ENCODE measurements at regions not wholly inside any gene's neighbourhood (a gene's known extent, or its start where the extent isn't known, plus 50 kb on each side); places are given as distances from the start of the nearest gene placed in this dataset.
"Not testable (repeated sequence)": the region's sequence is repeated elsewhere in the genome, so short reads cannot be mapped to it uniquely, and the experiment has no call there.

DNA sequence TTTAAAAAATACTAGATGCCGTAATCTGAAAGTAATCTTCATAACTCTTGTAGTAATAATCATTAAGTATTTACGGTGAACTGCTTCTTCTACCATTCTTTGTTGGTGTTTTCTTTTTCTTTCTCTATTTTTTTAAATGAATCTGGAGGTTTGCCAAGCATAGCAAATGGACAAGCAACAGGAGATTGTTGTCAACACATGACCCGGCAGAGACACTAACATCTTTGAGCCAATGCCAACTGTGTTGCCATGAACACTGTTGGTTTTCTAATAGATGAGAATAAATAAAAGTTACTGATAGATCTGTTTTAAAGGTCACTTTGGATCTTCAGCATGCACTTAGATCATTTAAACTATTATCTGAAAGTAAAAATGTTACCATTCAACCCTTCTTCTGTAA lies 523.6 kb upstream of the EYS start:
- Mint-ChIP-seq H3K4me3 (no peak overlapping the region), H3K4me1 (no peaks in the 10 kb centered on the region), H3K36me3 (no peaks in the 10 kb centered on the region), H3K9me3 (peaks cover 2 to 4% (median 4%) of the 10 kb centered on the region in 3 donors), H3K27ac (no peak overlapping the region), H3K27me3 (no peaks in the 10 kb centered on the region)

GRCh38 chr6:66226109-66226508 lies 519.1 kb upstream of the EYS start:
- no peak overlapping the region for H3K27ac Mint-ChIP-seq
- H3K9me3 Mint-ChIP-seq: peaks cover 0 to 2% (median 1%) of the 10 kb centered on the region in 3 donors
- no peaks in the 10 kb centered on the region for H3K27me3 Mint-ChIP-seq
- no peak overlapping the region for H3K4me3 Mint-ChIP-seq
- no peaks in the 10 kb centered on the region for H3K36me3 Mint-ChIP-seq
- no peaks in the 10 kb centered on the region for H3K4me1 Mint-ChIP-seq

GRCh38 chr6:66210964-66211363 lies 503.9 kb upstream of the EYS start:
- Mint-ChIP-seq H3K27me3 (no peaks in the 10 kb centered on the region), H3K4me3 (no peak overlapping the region), H3K4me1 (no peaks in the 10 kb centered on the region), H3K36me3 (no peaks in the 10 kb centered on the region), H3K9me3 (peaks cover 0 to 3% (median 0%) of the 10 kb centered on the region in 3 donors), H3K27ac (no peak overlapping the region)

DNA sequence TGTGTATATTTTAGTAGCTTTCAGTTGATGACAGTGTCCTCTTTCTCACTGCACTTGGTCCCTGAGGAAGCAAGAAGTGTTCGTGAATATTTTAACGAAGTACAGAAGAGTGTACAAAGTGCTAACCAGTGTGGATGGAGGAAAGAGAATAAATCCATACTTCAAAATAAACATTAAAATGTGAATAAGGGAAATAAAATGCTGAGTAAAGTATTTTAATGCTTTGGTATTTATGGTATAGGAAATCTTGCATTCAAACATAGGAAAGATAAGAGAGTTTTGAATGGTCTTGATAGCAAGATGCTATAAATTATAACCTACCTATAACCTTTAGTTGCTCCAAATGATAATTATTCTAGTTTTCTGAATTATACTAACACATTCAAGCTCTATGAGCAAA lies 493.4 kb upstream of the EYS start:
- Mint-ChIP-seq H3K36me3 (no peaks in the 10 kb centered on the region), H3K9me3 (peaks cover 0 to 2% (median 0%) of the 10 kb centered on the region in 3 donors), H3K27ac (no peak overlapping the region), H3K4me3 (no peak overlapping the region), H3K27me3 (no peaks in the 10 kb centered on the region), H3K4me1 (no peaks in the 10 kb centered on the region)

DNA sequence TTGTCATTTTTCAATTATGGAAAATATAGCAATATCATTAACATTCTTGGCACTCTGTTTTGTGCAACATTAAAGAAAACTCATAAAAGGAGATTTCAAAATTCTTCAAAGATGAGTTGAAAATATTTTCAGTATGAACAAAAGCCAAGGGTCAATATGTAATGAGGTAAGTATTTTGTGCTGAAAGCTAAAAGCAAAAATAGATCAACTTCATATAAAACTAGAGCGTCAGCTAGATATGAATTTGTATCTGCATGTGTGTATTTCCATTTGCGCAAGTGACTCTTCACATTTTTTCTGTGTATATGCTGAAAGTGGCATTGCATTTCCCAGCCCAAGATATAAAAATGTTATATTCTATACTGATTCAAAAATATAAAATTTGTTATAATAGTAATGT lies 492.1 kb upstream of the EYS start:
- no peak overlapping the region for H3K27ac Mint-ChIP-seq
- no peaks in the 10 kb centered on the region for H3K4me1 Mint-ChIP-seq
- peaks cover 0 to 2% (median 0%) of the 10 kb centered on the region in 3 donors for H3K9me3 Mint-ChIP-seq
- no peak overlapping the region for H3K4me3 Mint-ChIP-seq
- no peaks in the 10 kb centered on the region for H3K36me3 Mint-ChIP-seq
- H3K27me3 Mint-ChIP-seq: no peaks in the 10 kb centered on the region

DNA sequence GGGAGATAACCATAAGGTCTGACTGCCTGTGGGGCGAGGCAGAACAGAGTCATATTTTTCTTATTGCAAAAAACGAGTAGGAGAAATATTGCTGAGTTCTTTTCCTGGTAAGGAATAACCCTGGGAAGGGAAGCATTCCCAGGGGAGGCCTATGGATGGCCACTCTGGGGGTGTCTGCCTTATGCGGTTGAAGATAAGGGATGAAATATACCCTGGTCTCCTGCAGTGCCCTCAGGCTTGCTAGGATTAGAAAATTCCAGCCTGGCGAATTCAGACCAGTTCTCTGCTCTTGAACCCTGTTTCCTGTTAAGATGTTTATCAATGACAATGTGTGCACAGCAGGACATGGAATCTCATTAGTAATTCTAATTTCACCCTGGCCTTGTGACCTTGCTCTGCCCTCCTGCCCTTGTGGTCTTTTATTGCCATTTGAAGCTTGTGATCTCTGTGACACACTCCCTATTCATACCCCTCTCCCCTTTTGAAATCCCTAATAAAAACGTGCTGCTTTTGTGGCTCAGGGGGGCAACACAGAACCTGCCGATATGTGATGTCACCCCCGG lies 491.1 kb upstream of the EYS start:
- H3K4me1 Mint-ChIP-seq: no peaks in the 10 kb centered on the region
- no peaks in the 10 kb centered on the region for H3K36me3 Mint-ChIP-seq
- no peak overlapping the region for H3K27ac Mint-ChIP-seq
- peaks cover 0 to 2% (median 0%) of the 10 kb centered on the region in 3 donors for H3K9me3 Mint-ChIP-seq
- no peak overlapping the region for H3K4me3 Mint-ChIP-seq
- no peaks in the 10 kb centered on the region for H3K27me3 Mint-ChIP-seq

GRCh38 chr6:66190858-66191257 lies 483.8 kb upstream of the EYS start:
- no peak overlapping the region for H3K27ac Mint-ChIP-seq
- H3K9me3 Mint-ChIP-seq: peaks cover 0 to 5% (median 4%) of the 10 kb centered on the region in 3 donors
- no peaks in the 10 kb centered on the region for H3K36me3 Mint-ChIP-seq
- no peaks in the 10 kb centered on the region for H3K27me3 Mint-ChIP-seq
- no peaks in the 10 kb centered on the region for H3K4me1 Mint-ChIP-seq
- H3K4me3 Mint-ChIP-seq: no peak overlapping the region

DNA sequence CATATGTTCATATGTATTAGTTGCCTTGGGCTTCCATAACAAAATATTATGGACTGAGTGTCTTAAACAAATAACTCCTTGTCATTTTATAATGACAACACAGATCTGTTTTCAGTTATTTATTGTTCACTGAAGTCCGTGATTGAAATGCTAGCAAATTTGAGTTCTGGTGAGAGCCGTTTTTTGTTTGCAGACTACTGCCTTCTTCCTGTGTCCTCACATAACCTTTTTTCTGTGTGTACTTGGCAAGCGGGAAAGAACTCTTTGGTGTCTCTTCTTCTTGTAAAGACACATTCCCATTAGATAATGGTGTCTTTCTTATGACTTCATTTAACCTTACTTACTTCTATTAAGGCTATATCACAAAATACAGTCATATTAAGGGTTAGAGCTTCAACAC lies 482.9 kb upstream of the EYS start:
- peaks cover 0 to 5% (median 4%) of the 10 kb centered on the region in 3 donors for H3K9me3 Mint-ChIP-seq
- H3K36me3 Mint-ChIP-seq: no peaks in the 10 kb centered on the region
- no peaks in the 10 kb centered on the region for H3K27me3 Mint-ChIP-seq
- H3K4me3 Mint-ChIP-seq: no peak overlapping the region
- no peaks in the 10 kb centered on the region for H3K4me1 Mint-ChIP-seq
- no peak overlapping the region for H3K27ac Mint-ChIP-seq

DNA sequence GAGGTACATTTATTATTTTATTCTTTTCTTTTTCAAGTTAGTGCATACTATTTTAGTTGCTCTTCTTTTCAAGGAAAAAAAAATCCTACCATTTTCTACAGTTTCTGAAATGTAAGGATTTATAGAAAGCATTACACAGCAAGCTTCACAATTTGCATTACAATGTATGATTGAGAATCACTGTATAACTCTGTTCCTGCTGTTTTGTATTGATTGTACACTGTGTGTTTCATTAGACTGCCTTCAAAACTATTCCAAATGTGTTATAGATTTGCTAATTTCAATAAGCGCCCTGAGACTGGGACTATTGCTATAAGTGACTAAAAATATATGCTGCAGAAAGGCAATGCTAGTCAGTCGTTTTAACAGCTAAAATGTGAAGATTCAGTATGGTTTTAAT lies 479.7 kb upstream of the EYS start:
- Mint-ChIP-seq H3K27me3 (no peaks in the 10 kb centered on the region), H3K4me3 (no peak overlapping the region), H3K36me3 (no peaks in the 10 kb centered on the region), H3K27ac (no peak overlapping the region), H3K4me1 (no peaks in the 10 kb centered on the region), H3K9me3 (peaks cover 0 to 7% (median 4%) of the 10 kb centered on the region in 3 donors)

DNA sequence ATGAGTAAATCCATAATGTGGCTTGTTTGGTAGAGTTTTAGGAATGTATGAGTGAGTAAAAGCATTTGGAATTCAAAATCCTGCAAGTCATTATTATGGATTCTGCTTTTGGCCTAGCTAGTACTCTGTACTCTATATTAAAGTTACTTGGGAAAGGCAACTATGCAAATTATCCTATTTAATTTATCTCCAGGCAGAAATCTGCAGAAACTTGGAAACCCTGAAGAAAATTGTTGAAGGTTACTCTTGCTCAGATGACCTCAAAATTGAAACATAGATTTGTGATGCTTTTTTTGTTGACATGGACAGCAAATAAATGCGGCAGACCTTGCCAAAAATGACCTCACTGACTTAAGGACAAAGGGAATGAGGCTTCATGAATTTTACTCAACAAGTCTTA lies 477.1 kb upstream of the EYS start:
- no peak overlapping the region for H3K4me3 Mint-ChIP-seq
- no peaks in the 10 kb centered on the region for H3K36me3 Mint-ChIP-seq
- no peaks in the 10 kb centered on the region for H3K4me1 Mint-ChIP-seq
- peaks cover 3 to 14% (median 5%) of the 10 kb centered on the region in 3 donors for H3K9me3 Mint-ChIP-seq
- no peaks in the 10 kb centered on the region for H3K27me3 Mint-ChIP-seq
- no peak overlapping the region for H3K27ac Mint-ChIP-seq

- no peak overlapping the region for H3K4me3 Mint-ChIP-seq
- no peaks in the 10 kb centered on the region for H3K4me1 Mint-ChIP-seq
- H3K36me3 Mint-ChIP-seq: no peaks in the 10 kb centered on the region
Observed at GRCh38 chr6:66179361-66179760, 472.3 kb upstream of the EYS start.

DNA sequence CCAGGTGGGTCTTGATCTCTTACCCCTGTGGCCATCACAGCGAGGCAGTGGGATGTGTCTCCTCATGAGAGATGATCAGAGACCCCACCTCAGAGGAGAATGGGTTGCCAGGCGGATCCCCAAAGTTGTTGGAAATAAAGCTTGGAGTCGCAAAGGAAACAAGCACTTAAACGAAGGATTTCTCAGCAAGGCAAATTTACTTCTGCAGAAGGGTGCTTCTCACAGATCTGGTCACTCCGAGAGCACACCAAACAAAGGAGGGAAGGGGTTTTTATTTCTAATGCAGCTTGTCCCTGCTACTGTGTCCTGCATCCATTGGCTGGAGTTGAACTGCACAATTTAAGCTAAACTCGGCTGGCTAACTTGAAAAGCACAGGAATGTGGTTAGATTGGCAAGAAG lies 466.6 kb upstream of the EYS start:
- H3K36me3 Mint-ChIP-seq: peaks cover 1% of the 10 kb centered on the region
- H3K27ac Mint-ChIP-seq: no peak overlapping the region
- peaks cover 0 to 11% (median 8%) of the 10 kb centered on the region in 3 donors for H3K9me3 Mint-ChIP-seq
- no peaks in the 10 kb centered on the region for H3K27me3 Mint-ChIP-seq
- H3K4me3 Mint-ChIP-seq: no peak overlapping the region
- peaks cover 0 to 1% (median 0%) of the 10 kb centered on the region in 3 donors for H3K4me1 Mint-ChIP-seq

More at GRCh38 chr6:66179361-66179760, 472.3 kb upstream of the EYS start:
- no peak overlapping the region for H3K27ac Mint-ChIP-seq
- peaks cover 2 to 11% (median 3%) of the 10 kb centered on the region in 3 donors for H3K9me3 Mint-ChIP-seq
- H3K27me3 Mint-ChIP-seq: no peaks in the 10 kb centered on the region

GRCh38 chr6:66166713-66167112 lies 459.7 kb upstream of the EYS start:
- not testable (repeated sequence) for H3K27me3 Mint-ChIP-seq, H3K4me1 Mint-ChIP-seq, H3K27ac Mint-ChIP-seq, H3K4me3 Mint-ChIP-seq, H3K36me3 Mint-ChIP-seq
- peaks cover 5 to 17% (median 7%) of the 10 kb centered on the region in 3 donors for H3K9me3 Mint-ChIP-seq

GRCh38 chr6:66161546-66162108 lies 454.6 kb upstream of the EYS start:
- H3K27ac Mint-ChIP-seq: no peak overlapping the region
- no peaks in the 10 kb centered on the region for H3K4me1 Mint-ChIP-seq
- no peaks in the 10 kb centered on the region for H3K27me3 Mint-ChIP-seq
- H3K4me3 Mint-ChIP-seq: no peak overlapping the region
- H3K36me3 Mint-ChIP-seq: no peaks in the 10 kb centered on the region
- H3K9me3 Mint-ChIP-seq: peaks cover 8 to 20% (median 10%) of the 10 kb centered on the region in 3 donors

DNA sequence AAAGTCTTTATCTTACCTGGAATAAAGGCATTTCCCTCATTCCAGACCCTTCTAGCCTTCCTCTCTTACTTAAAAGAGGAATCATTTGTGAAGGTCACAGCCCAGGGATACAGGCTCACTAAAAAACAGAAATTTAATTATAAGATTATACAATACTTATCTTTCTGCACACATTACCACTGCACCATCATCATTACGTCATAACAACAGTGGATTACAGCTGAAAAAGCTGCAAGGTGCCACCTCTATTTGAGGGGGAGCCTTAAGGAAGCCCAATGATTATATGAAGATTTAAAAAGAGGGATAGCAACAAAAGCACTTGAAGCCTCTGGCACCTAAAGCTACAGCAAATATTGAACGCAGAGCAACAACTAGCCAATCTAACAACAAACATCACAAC lies 452.9 kb upstream of the EYS start:
- Mint-ChIP-seq H3K27ac (no peak overlapping the region), H3K36me3 (no peaks in the 10 kb centered on the region), H3K27me3 (no peaks in the 10 kb centered on the region), H3K4me1 (no peaks in the 10 kb centered on the region), H3K4me3 (no peak overlapping the region), H3K9me3 (peaks cover 10 to 24% (median 12%) of the 10 kb centered on the region in 3 donors)

- Mint-ChIP-seq H3K27me3 (no peaks in the 10 kb centered on the region), H3K4me1 (no peaks in the 10 kb centered on the region), H3K27ac (no peak overlapping the region), H3K4me3 (no peak overlapping the region), H3K9me3 (peaks cover 0 to 5% (median 4%) of the 10 kb centered on the region in 3 donors), H3K36me3 (no peaks in the 10 kb centered on the region)
Observed at GRCh38 chr6:66153247-66153646, 446.2 kb upstream of the EYS start.
